ENCODE measurements at regions not wholly inside any gene's neighbourhood (a gene's known extent, or its start where the extent isn't known, plus 50 kb on each side); places are given as distances from the start of the nearest gene placed in this dataset.

DNA sequence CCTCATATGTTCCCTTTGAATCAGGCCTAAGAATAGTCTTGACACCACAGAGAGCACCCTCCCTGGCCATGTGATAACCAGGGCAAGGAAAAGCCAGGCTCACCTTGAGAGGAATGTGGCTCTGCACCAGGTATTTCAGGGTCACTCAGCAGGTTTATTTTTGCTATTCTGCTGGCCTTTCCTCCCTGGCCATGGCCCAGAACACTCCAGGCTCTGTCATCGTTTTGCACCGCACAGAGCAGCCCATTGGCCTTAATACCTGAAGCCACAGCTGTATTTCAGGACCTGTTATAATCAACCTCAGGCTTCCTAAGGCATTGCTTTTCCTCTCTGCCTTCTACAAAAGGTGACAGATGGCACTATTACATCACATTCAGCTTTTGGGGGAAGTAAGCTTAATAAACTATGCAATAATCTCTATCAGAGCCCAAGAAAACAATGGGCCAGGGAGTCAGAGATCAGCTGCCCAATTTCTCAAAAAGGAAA, 668.3 kb downstream of the IRS1 start (continued):
- TF ChIP-seq SP7 (tag by site-specific recombination; IDR thresholded peaks at IDR 0.05) (no peak), ZNF837 (tag by site-specific recombination; IDR thresholded peaks at IDR 0.05) (no peak), ZNF19 (tag by site-specific recombination; IDR thresholded peaks at IDR 0.05; ENCODE audit: low read depth) (no peak)
- TF ChIP-seq, protein P1, sequence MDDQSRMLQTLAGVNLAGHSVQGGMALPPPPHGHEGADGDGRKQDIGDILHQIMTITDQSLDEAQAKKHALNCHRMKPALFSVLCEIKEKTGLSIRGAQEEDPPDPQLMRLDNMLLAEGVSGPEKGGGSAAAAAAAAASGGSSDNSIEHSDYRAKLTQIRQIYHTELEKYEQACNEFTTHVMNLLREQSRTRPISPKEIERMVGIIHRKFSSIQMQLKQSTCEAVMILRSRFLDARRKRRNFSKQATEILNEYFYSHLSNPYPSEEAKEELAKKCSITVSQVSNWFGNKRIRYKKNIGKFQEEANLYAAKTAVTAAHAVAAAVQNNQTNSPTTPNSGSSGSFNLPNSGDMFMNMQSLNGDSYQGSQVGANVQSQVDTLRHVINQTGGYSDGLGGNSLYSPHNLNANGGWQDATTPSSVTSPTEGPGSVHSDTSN (CRISPR knock-in tag; IDR thresholded peaks at IDR 0.05) = no peak

DNA sequence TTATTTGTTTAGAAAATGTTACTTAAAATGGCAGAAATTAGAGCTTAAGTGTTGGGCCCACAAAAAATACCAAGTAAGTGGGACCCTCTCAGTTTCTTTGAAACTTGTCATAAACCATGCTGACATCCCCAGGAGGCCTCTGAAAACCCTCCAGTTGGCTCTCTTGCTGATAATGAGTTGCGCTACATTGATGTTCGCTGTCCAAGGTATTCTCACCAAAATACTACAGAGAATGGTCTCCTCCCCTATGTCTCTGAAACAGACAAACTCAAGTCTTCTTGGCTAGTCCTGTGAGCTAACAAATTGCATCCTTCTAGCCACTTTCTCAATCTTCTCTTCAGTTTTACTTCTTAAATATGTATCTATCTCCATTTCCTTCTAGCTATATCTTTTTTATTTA, 669.4 kb downstream of the IRS1 start:
- CTCF ChIA-PET = interaction anchor here (0.6 kb wide), 1 partner anchor 358 kb away, joined by 4 read pairs; no protein-coding TSS in a partner anchor

DNA sequence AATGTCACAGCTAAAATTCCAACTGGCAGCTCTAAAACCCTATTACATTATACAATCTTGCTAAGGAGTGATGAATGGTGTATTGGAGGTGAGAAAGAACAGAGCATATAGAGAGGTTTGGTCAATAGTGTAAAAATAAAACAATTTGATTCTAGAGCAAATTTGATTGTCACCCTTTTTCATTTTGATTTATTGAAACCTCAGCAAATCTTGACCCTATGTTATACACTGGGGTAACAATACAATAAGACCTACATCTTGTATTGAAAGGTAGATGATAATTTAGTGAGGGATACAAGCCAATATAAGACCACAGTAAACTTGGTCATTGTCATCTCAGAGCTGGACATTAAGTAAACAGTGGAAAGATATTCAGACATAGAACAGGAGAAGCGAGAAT, 671.9 kb downstream of the IRS1 start:
- ChIA-PET CTCF (no interaction called here), POLR2A (no interaction called here)
- TF ChIP-seq ZNF121 (tag by site-specific recombination; IDR thresholded peaks at IDR 0.05) (no peak), YY1 (tag by site-specific recombination; IDR thresholded peaks at IDR 0.05) (no peak), PRDM1 (tag by site-specific recombination; IDR thresholded peaks at IDR 0.05) (no peak), ZNF10 (tag by site-specific recombination; IDR thresholded peaks at IDR 0.05) (no peak)
- TF ChIP-seq, protein P2, sequence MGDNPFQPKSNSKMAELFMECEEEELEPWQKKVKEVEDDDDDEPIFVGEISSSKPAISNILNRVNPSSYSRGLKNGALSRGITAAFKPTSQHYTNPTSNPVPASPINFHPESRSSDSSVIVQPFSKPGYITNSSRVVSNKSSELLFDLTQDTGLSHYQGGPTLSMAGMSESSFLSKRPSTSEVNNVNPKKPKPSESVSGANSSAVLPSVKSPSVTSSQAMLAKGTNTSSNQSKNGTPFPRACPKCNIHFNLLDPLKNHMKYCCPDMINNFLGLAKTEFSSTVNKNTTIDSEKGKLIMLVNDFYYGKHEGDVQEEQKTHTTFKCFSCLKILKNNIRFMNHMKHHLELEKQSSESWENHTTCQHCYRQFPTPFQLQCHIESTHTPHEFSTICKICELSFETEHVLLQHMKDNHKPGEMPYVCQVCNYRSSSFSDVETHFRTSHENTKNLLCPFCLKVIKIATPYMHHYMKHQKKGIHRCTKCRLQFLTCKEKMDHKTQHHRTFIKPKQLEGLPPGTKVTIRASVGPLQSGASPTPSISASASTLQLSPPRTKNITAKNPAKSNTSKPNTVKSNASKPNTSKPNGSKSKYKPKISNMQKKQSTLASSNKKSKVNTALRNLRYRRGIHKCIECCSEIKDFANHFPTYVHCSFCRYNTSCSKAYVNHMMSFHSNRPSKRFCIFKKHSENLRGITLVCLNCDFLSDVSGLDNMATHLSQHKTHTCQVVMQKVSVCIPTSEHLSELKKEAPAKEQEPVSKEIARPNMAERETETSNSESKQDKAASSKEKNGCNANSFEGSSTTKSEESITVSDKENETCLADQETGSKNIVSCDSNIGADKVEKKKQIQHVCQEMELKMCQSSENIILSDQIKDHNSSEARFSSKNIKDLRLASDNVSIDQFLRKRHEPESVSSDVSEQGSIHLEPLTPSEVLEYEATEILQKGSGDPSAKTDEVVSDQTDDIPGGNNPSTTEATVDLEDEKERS (tag by site-specific recombination; IDR thresholded peaks at IDR 0.05) = no peak
- TF ChIP-seq, protein P3, sequence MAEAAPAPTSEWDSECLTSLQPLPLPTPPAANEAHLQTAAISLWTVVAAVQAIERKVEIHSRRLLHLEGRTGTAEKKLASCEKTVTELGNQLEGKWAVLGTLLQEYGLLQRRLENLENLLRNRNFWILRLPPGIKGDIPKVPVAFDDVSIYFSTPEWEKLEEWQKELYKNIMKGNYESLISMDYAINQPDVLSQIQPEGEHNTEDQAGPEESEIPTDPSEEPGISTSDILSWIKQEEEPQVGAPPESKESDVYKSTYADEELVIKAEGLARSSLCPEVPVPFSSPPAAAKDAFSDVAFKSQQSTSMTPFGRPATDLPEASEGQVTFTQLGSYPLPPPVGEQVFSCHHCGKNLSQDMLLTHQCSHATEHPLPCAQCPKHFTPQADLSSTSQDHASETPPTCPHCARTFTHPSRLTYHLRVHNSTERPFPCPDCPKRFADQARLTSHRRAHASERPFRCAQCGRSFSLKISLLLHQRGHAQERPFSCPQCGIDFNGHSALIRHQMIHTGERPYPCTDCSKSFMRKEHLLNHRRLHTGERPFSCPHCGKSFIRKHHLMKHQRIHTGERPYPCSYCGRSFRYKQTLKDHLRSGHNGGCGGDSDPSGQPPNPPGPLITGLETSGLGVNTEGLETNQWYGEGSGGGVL (tag by site-specific recombination; IDR thresholded peaks at IDR 0.05) = no peak
- TF ChIP-seq, protein P4, sequence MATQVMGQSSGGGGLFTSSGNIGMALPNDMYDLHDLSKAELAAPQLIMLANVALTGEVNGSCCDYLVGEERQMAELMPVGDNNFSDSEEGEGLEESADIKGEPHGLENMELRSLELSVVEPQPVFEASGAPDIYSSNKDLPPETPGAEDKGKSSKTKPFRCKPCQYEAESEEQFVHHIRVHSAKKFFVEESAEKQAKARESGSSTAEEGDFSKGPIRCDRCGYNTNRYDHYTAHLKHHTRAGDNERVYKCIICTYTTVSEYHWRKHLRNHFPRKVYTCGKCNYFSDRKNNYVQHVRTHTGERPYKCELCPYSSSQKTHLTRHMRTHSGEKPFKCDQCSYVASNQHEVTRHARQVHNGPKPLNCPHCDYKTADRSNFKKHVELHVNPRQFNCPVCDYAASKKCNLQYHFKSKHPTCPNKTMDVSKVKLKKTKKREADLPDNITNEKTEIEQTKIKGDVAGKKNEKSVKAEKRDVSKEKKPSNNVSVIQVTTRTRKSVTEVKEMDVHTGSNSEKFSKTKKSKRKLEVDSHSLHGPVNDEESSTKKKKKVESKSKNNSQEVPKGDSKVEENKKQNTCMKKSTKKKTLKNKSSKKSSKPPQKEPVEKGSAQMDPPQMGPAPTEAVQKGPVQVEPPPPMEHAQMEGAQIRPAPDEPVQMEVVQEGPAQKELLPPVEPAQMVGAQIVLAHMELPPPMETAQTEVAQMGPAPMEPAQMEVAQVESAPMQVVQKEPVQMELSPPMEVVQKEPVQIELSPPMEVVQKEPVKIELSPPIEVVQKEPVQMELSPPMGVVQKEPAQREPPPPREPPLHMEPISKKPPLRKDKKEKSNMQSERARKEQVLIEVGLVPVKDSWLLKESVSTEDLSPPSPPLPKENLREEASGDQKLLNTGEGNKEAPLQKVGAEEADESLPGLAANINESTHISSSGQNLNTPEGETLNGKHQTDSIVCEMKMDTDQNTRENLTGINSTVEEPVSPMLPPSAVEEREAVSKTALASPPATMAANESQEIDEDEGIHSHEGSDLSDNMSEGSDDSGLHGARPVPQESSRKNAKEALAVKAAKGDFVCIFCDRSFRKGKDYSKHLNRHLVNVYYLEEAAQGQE (tag by site-specific recombination; IDR thresholded peaks at IDR 0.05) = no peak
- H3K9me3 ChIP-seq (ENCODE audit: control insufficient read depth, insufficient read depth, low read depth, low read length) = no peaks in the 10 kb centered on the region
- no peaks in the 10 kb centered on the region for H3K4me1 ChIP-seq (ENCODE audit: control insufficient read depth, insufficient read depth, low read length)
- no peaks in the 10 kb centered on the region for H3K36me3 ChIP-seq (ENCODE audit: control insufficient read depth in 2 of 2, insufficient read depth in 1 of 2, low read length in 2 of 2)
- H3K27ac ChIP-seq (ENCODE audit: extremely low read depth, low read depth, low read length) = no peak overlapping the region
- H3K4me3 ChIP-seq (ENCODE audit: low read depth, low read length) = no peak overlapping the region

More for the DNA sequence above, 669.4 kb downstream of the IRS1 start:
- POLR2A ChIA-PET = no interaction called here
- Histone ChIP-seq H3K4me3 (ENCODE audit: low read depth, low read length) (no peak overlapping the region), H3K9me3 (ENCODE audit: control insufficient read depth, insufficient read depth, low read depth, low read length) (no peaks in the 10 kb centered on the region), H3K27ac (ENCODE audit: extremely low read depth, low read depth, low read length) (no peak overlapping the region), H3K4me1 (ENCODE audit: control insufficient read depth, insufficient read depth, low read length) (no peaks in the 10 kb centered on the region), H3K36me3 (ENCODE audit: control insufficient read depth in 2 of 2, insufficient read depth in 1 of 2, low read length in 2 of 2) (no peaks in the 10 kb centered on the region)
- TF ChIP-seq, protein P4 (tag by site-specific recombination; IDR thresholded peaks at IDR 0.05) = peak; percentile 86
- TF ChIP-seq, protein P5, sequence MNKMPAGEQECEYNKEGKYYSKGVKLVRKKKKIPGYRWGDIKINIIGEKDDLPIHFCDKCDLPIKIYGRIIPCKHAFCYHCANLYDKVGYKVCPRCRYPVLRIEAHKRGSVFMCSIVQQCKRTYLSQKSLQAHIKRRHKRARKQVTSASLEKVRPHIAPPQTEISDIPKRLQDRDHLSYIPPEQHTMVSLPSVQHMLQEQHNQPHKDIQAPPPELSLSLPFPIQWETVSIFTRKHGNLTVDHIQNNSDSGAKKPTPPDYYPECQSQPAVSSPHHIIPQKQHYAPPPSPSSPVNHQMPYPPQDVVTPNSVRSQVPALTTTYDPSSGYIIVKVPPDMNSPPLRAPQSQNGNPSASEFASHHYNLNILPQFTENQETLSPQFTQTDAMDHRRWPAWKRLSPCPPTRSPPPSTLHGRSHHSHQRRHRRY (tag by site-specific recombination; IDR thresholded peaks at IDR 0.05) = no peak
- TF ChIP-seq ZNF791 (tag by site-specific recombination; IDR thresholded peaks at IDR 0.05) = no peak
